ENCODE measurements at regions not wholly inside any gene's neighbourhood (a gene's known extent, or its start where the extent isn't known, plus 50 kb on each side); places are given as distances from the start of the nearest gene placed in this dataset.

- in situ Hi-C loops (cut with MboI; ENCODE audit: low pct_unique_long_range_greater_than_20kb, low sequenced_read_pairs, unreplicated experiment) = no loop called here
These were observed 1670.4 kb upstream of the SPRY2 start for GRCh38 chr13:82011355-82011754.

GRCh38 chr13:82010780-82011179, 1669.9 kb upstream of the SPRY2 start:
- no peak for DNase-seq (ENCODE audit: low spot score)
- in situ Hi-C loops (cut with MboI; ENCODE audit: low pct_unique_long_range_greater_than_20kb, low sequenced_read_pairs, unreplicated experiment) = no loop called here

More at GRCh38 chr13:82011355-82011754, 1670.4 kb upstream of the SPRY2 start:
- TF ChIP-seq CTCF (IDR thresholded peaks at IDR 0.05; ENCODE audit: extremely low read depth, insufficient read depth, missing control alignments) = no peak
- no peak for DNase-seq (ENCODE audit: low spot score)

GRCh38 chr13:82002710-82003109, 1661.8 kb upstream of the SPRY2 start:
- no peak for DNase-seq (ENCODE audit: low spot score)
- TF ChIP-seq CTCF (IDR thresholded peaks at IDR 0.05; ENCODE audit: extremely low read depth, insufficient read depth, missing control alignments) = no peak
- in situ Hi-C loops (cut with MboI; ENCODE audit: low pct_unique_long_range_greater_than_20kb, low sequenced_read_pairs, unreplicated experiment) = no loop called here

More at GRCh38 chr13:82010780-82011179, 1669.9 kb upstream of the SPRY2 start:
- no peak for TF ChIP-seq CTCF (IDR thresholded peaks at IDR 0.05; ENCODE audit: extremely low read depth, insufficient read depth, missing control alignments)

- no peak for DNase-seq (ENCODE audit: low spot score)
- no peak for TF ChIP-seq CTCF (IDR thresholded peaks at IDR 0.05; ENCODE audit: extremely low read depth, insufficient read depth, missing control alignments)
- in situ Hi-C loops (cut with MboI; ENCODE audit: low pct_unique_long_range_greater_than_20kb, low sequenced_read_pairs, unreplicated experiment) = no loop called here
These were observed 1654.4 kb upstream of the SPRY2 start for GRCh38 chr13:81995316-81995715.

GRCh38 chr13:81990652-81991051, 1649.7 kb upstream of the SPRY2 start:
- in situ Hi-C loops (cut with MboI; ENCODE audit: low pct_unique_long_range_greater_than_20kb, low sequenced_read_pairs, unreplicated experiment) = no loop called here
- no peak for DNase-seq (ENCODE audit: low spot score)
- no peak for TF ChIP-seq CTCF (IDR thresholded peaks at IDR 0.05; ENCODE audit: extremely low read depth, insufficient read depth, missing control alignments)

GRCh38 chr13:81988567-81988966, 1647.6 kb upstream of the SPRY2 start:
- in situ Hi-C loops (cut with MboI; ENCODE audit: low pct_unique_long_range_greater_than_20kb, low sequenced_read_pairs, unreplicated experiment) = no loop called here
- no peak for TF ChIP-seq CTCF (IDR thresholded peaks at IDR 0.05; ENCODE audit: extremely low read depth, insufficient read depth, missing control alignments)
- DNase-seq (ENCODE audit: low spot score) = no peak
